Liver (tissue), 8 donors: ENCODE measurements at regions not wholly inside any gene's neighbourhood (a gene's known extent, or its start where the extent isn't known, plus 50 kb on each side); places are given as distances from the start of the nearest gene placed in this dataset.

Experiments used
- DNase-seq: peaks from one replicate; pipeline ENCODE4 v3.0.0-alpha.2; 2017; ENCODE audit warnings: low spot score
- H3K27ac ChIP-seq, 2 donors: one replicate each; pipeline ENCODE4 v1.7.0; 2013; ENCODE audit warnings: inconsistent platforms in 2 of 2, low read length in 2 of 2, control low read depth in 1 of 2, low read depth in 1 of 2, mild to moderate bottlenecking in 1 of 2
- H3K27me3 ChIP-seq, 4 donors: one replicate each; pipeline versions ENCODE4 v1.6.1 to v1.7.0; 2013; ENCODE audit warnings: low read length in 3 of 4, inconsistent platforms in 1 of 4, mild to moderate bottlenecking in 1 of 4, moderate library complexity in 1 of 4; ENCODE audit not compliant: control insufficient read depth in 4 of 4, insufficient read depth in 4 of 4
- H3K36me3 ChIP-seq, 4 donors: one replicate each; pipeline versions ENCODE4 v1.6.1 to v1.7.0; 2013; ENCODE audit warnings: low read length in 3 of 4, mild to moderate bottlenecking in 3 of 4, low read depth in 1 of 4, moderate library complexity in 1 of 4; ENCODE audit not compliant: control insufficient read depth in 4 of 4, insufficient read depth in 3 of 4
- H3K4me1 ChIP-seq, 4 donors: one replicate each; pipeline versions ENCODE4 v1.6.1 to v1.7.0; 2013; ENCODE audit warnings: low read length in 3 of 4, mild to moderate bottlenecking in 3 of 4, moderate library complexity in 1 of 4; ENCODE audit not compliant: control insufficient read depth in 4 of 4, insufficient read depth in 4 of 4
- H3K4me3 ChIP-seq, 3 donors: one replicate each; pipeline versions ENCODE4 v1.6.1 to v1.7.0; 2013; ENCODE audit warnings: low read length in 3 of 3, control low read depth in 1 of 3, low read depth in 1 of 3, mild to moderate bottlenecking in 1 of 3
- H3K9ac ChIP-seq, 2 donors: one replicate each; pipeline ENCODE4 v1.7.0; 2013; ENCODE audit warnings: low read length in 2 of 2, mild to moderate bottlenecking in 2 of 2, moderate library complexity in 2 of 2, control low read depth in 1 of 2, low read depth in 1 of 2
- H3K9me3 ChIP-seq, 4 donors: one replicate each; pipeline versions ENCODE4 v1.6.1 to v1.7.0; 2013; ENCODE audit warnings: low read length in 3 of 4; ENCODE audit not compliant: control insufficient read depth in 4 of 4
- CTCF ChIP-seq: fragments of 150-350 bp; IDR thresholded peaks from 2 replicates; pipeline ENCODE4 v1.5.1; 2017; ENCODE audit warnings: improper control_type of control experiment, low read depth, low read length; ENCODE audit not compliant: missing input control
- EGR1 ChIP-seq, 2 donors: IDR thresholded peaks; 2 replicates each; pipeline ENCODE4 v1.6.1; 2016 to 2018; ENCODE audit warnings: antibody characterized with exemption in 2 of 2, low read depth in 2 of 2
- FOXA1 ChIP-seq: IDR thresholded peaks from 2 replicates; pipeline ENCODE4 v1.6.1; 2016; ENCODE audit warnings: antibody characterized with exemption
- FOXA2 ChIP-seq: IDR thresholded peaks from 2 replicates; pipeline ENCODE4 v1.6.1; 2016; ENCODE audit warnings: antibody characterized with exemption
- GABPA ChIP-seq, 2 donors: IDR thresholded peaks in 1 of 2; conservative IDR thresholded peaks in 1 of 2; 2 replicates each; pipeline ENCODE4 v1.6.1; 2016; ENCODE audit warnings: antibody characterized with exemption in 2 of 2, mild to moderate bottlenecking in 1 of 2, moderate library complexity in 1 of 2
- HNF4A ChIP-seq, 2 donors: conservative IDR thresholded peaks; 2 replicates each; pipeline ENCODE4 v1.6.1; 2016; ENCODE audit warnings: antibody characterized with exemption in 2 of 2, mild to moderate bottlenecking in 2 of 2
- HNF4G ChIP-seq: IDR thresholded peaks from 2 replicates; pipeline ENCODE4 v1.6.1; 2016; ENCODE audit warnings: antibody characterized with exemption
- JUND ChIP-seq, 2 donors: IDR thresholded peaks; 2 replicates each; pipeline ENCODE4 v1.6.1; 2016; ENCODE audit warnings: antibody characterized with exemption in 2 of 2
- MAX ChIP-seq: IDR thresholded peaks from 2 replicates; pipeline ENCODE4 v1.6.1; 2016; ENCODE audit warnings: antibody characterized with exemption
- NR2F2 ChIP-seq: IDR thresholded peaks from 2 replicates; pipeline ENCODE4 v1.6.1; 2016; ENCODE audit warnings: antibody characterized with exemption
- RAD21 ChIP-seq, 2 donors: IDR thresholded peaks; 2 replicates each; pipeline ENCODE4 v1.6.1; 2016; ENCODE audit warnings: antibody characterized with exemption in 2 of 2, mild to moderate bottlenecking in 2 of 2
- RXRA ChIP-seq, 2 donors: IDR thresholded peaks; 2 replicates each; pipeline ENCODE4 v1.6.1; 2017 to 2018; ENCODE audit warnings: antibody characterized with exemption in 2 of 2, mild to moderate bottlenecking in 1 of 2
- SP1 ChIP-seq: IDR thresholded peaks from 2 replicates; pipeline ENCODE4 v1.6.1; 2018; ENCODE audit warnings: antibody characterized with exemption, mild to moderate bottlenecking
- TAF1 ChIP-seq: conservative IDR thresholded peaks from 2 replicates; pipeline ENCODE4 v1.6.1; 2016; ENCODE audit warnings: antibody characterized with exemption, mild to moderate bottlenecking
- YY1 ChIP-seq: IDR thresholded peaks from 2 replicates; pipeline ENCODE4 v1.6.1; 2016; ENCODE audit warnings: antibody characterized with exemption, mild to moderate bottlenecking
- WGBS: extraction: QIAGEN DNeasy Blood & Tissue Kit; methylation state at CpG from one replicate; pipeline ENCODE4 v1.1.7; 2013; 5-methylcytosine and 5-hydroxymethylcytosine counted together
- TF ChIP-seq, protein P1 (sequence below): IDR thresholded peaks from 2 replicates; pipeline ENCODE4 v1.6.1; 2016; ENCODE audit warnings: antibody characterized with exemption
- TF ChIP-seq, protein P2 (sequence below): IDR thresholded peaks from 2 replicates; pipeline ENCODE4 v1.6.1; 2016; ENCODE audit warnings: antibody characterized with exemption
- TF ChIP-seq, protein P3 (sequence below): IDR thresholded peaks from 2 replicates; pipeline ENCODE4 v1.6.1; 2016; ENCODE audit warnings: antibody characterized with exemption, mild to moderate bottlenecking
- donor health status: healthy.
- donor health status: healthy.
- donor health status: healthy.
- donor health status: healthy.
- donor health status: healthy.

DNA sequence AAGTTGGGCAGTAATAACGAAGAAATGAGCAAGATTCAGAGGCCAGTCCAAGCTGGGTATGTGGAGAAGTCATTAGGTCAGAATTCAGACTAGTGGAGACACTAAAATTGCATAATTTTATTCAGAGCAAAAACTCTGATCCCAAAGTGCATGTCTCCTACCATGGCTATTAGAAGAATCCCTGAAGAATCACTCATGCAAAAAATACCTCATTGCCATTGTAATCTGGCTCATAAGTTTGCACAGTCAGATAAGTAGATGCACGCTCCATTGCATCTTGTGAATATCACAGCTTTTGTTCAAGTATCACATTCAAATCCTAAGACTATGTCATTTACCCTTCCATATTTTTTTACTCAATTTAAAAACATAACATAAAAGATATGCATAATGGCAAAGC is 692.2 kb upstream of the KLHL29 start (continued):
- TF ChIP-seq JUND (IDR thresholded peaks at IDR 0.05) (no peak), RXRA (IDR thresholded peaks at IDR 0.05) (no peak), SP1 (no peak)

DNA sequence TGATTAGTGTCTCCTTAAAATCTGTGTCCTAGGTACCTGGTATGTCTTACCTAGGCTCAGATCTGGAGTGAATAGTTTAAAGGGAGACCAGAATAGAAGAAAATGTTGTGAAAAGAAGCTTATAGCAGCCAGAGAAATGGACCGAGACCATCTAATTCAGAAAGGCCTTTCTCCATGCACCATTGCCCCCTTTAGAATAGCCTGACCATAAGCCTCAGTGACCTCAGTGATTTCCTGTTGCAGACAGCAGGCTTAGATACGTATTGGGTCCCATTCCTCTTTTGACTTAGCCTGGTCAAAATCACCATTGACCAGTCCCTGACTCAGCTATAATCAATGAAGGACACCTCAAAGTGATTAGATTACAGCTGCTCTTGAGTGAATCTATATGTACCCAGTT is 690.7 kb upstream of the KLHL29 start:
- no peaks in the 10 kb centered on the region for H3K4me1 ChIP-seq
- WGBS: 87% methylated on average over 2 of the region's 2 CpGs
- H3K27ac ChIP-seq: no peak overlapping the region
- no peak for DNase-seq
- H3K4me3 ChIP-seq: no peak overlapping the region
- no peak overlapping the region for H3K9ac ChIP-seq
- no peaks in the 10 kb centered on the region for H3K9me3 ChIP-seq
- no peaks in the 10 kb centered on the region for H3K27me3 ChIP-seq
- H3K36me3 ChIP-seq: no peaks in the 10 kb centered on the region
- no peak for TF ChIP-seq FOXA2
- no peak for TF ChIP-seq EGR1 (IDR thresholded peaks at IDR 0.05; ENCODE audit: low read depth in 2 of 2)
- no peak for TF ChIP-seq GABPA (IDR thresholded peaks at IDR 0.05 in 1 of 2, conservative IDR thresholded peaks at IDR 0.05 in 1 of 2)
- no peak for TF ChIP-seq MAX
- no peak for TF ChIP-seq HNF4G
- TF ChIP-seq, protein P1, sequence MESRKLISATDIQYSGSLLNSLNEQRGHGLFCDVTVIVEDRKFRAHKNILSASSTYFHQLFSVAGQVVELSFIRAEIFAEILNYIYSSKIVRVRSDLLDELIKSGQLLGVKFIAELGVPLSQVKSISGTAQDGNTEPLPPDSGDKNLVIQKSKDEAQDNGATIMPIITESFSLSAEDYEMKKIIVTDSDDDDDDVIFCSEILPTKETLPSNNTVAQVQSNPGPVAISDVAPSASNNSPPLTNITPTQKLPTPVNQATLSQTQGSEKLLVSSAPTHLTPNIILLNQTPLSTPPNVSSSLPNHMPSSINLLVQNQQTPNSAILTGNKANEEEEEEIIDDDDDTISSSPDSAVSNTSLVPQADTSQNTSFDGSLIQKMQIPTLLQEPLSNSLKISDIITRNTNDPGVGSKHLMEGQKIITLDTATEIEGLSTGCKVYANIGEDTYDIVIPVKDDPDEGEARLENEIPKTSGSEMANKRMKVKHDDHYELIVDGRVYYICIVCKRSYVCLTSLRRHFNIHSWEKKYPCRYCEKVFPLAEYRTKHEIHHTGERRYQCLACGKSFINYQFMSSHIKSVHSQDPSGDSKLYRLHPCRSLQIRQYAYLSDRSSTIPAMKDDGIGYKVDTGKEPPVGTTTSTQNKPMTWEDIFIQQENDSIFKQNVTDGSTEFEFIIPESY: no peak
- TF ChIP-seq, protein P2, sequence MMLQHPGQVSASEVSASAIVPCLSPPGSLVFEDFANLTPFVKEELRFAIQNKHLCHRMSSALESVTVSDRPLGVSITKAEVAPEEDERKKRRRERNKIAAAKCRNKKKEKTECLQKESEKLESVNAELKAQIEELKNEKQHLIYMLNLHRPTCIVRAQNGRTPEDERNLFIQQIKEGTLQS: no peak
- no peak for TF ChIP-seq HNF4A (conservative IDR thresholded peaks at IDR 0.05)
- no peak for TF ChIP-seq FOXA1
- no peak for TF ChIP-seq TAF1
- TF ChIP-seq NR2F2: no peak
- no peak for TF ChIP-seq SP1
- no peak for TF ChIP-seq YY1
- TF ChIP-seq RAD21 (IDR thresholded peaks at IDR 0.05): no peak
- TF ChIP-seq, protein P3, sequence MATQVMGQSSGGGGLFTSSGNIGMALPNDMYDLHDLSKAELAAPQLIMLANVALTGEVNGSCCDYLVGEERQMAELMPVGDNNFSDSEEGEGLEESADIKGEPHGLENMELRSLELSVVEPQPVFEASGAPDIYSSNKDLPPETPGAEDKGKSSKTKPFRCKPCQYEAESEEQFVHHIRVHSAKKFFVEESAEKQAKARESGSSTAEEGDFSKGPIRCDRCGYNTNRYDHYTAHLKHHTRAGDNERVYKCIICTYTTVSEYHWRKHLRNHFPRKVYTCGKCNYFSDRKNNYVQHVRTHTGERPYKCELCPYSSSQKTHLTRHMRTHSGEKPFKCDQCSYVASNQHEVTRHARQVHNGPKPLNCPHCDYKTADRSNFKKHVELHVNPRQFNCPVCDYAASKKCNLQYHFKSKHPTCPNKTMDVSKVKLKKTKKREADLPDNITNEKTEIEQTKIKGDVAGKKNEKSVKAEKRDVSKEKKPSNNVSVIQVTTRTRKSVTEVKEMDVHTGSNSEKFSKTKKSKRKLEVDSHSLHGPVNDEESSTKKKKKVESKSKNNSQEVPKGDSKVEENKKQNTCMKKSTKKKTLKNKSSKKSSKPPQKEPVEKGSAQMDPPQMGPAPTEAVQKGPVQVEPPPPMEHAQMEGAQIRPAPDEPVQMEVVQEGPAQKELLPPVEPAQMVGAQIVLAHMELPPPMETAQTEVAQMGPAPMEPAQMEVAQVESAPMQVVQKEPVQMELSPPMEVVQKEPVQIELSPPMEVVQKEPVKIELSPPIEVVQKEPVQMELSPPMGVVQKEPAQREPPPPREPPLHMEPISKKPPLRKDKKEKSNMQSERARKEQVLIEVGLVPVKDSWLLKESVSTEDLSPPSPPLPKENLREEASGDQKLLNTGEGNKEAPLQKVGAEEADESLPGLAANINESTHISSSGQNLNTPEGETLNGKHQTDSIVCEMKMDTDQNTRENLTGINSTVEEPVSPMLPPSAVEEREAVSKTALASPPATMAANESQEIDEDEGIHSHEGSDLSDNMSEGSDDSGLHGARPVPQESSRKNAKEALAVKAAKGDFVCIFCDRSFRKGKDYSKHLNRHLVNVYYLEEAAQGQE: no peak
- no peak for TF ChIP-seq RXRA (IDR thresholded peaks at IDR 0.05)
- no peak for TF ChIP-seq CTCF
- TF ChIP-seq JUND (IDR thresholded peaks at IDR 0.05): no peak
